IMR-90 (cell line): ENCODE measurements at regions not wholly inside any gene's neighbourhood (a gene's known extent, or its start where the extent isn't known, plus 50 kb on each side); places are given as distances from the start of the nearest gene placed in this dataset.
A peak's percentile ranks its signal among the peaks of the same experiment; 100 is the strongest.

Source experiments
- ATAC-seq: fragments of 200-7000 bp; cut with Tn5 transposase; 2 replicates; pipeline ENCODE4 v1.9.1; 2020; ENCODE audit warnings: low read depth, mild to moderate bottlenecking, moderate library complexity
- BruUV-seq: library from RNA; stranded (reverse); fragments of 400-500 nt; replicated peaks from 2 replicates; lab custom pipeline; 2021; lab: Mats Ljungman, UMichigan
- CTCF ChIA-PET: fragments of 300-600 bp; formaldehyde crosslinking; extraction: SDS; loops from one replicate; lab custom pipeline; 2021; ENCODE audit warnings: antibody characterized with exemption; lab: Yijun Ruan, JAX
- POLR2A ChIA-PET: fragments of 300-600 bp; sonication (Branson Sonifier 250); formaldehyde crosslinking; loops from one replicate; lab custom pipeline; 2022; ENCODE audit warnings: antibody characterized with exemption; ENCODE audit not compliant: unreplicated experiment; lab: Charles Lee
- DNase-seq: peaks from one replicate; pipeline ENCODE4 v3.0.0; 2013
- H2AFZ ChIP-seq: replicated peaks from 2 replicates; pipeline ENCODE3; 2013; ENCODE audit warnings: low read length, mild to moderate bottlenecking; ENCODE audit not compliant: poor library complexity
- H2AK5ac ChIP-seq: 2 replicates; pipeline ENCODE4 v1.6.1; 2013; ENCODE audit warnings: low read depth, low read length, inconsistent platforms
- H2AK9ac ChIP-seq: replicated peaks from 2 replicates; pipeline ENCODE3; 2013; ENCODE audit warnings: mild to moderate bottlenecking, low read depth, low read length, moderate library complexity; ENCODE audit not compliant: poor library complexity
- H2BK120ac ChIP-seq: 2 replicates; pipeline ENCODE4 v1.6.1; 2013; ENCODE audit warnings: low read depth, low read length, inconsistent platforms
- H2BK15ac ChIP-seq: 3 replicates; pipeline ENCODE4 v1.6.1; 2013; ENCODE audit warnings: low read depth, low read length, inconsistent platforms
- H2BK20ac ChIP-seq: 2 replicates; pipeline ENCODE4 v1.6.1; 2013; ENCODE audit warnings: low read depth, mild to moderate bottlenecking, inconsistent platforms, low read length, moderate library complexity
- H2BK5ac ChIP-seq: 2 replicates; pipeline ENCODE4 v1.6.1; 2013; ENCODE audit warnings: mild to moderate bottlenecking, low read depth, low read length, inconsistent platforms; ENCODE audit not compliant: poor library complexity, severe bottlenecking
- H3K14ac ChIP-seq: replicated peaks from 2 replicates; pipeline ENCODE4 v1.6.1; 2013; ENCODE audit warnings: low read depth, low read length, inconsistent platforms
- H3K18ac ChIP-seq: 2 replicates; pipeline ENCODE4 v1.6.1; 2013; ENCODE audit warnings: low read depth, low read length, control low read depth
- H3K23ac ChIP-seq: 2 replicates; pipeline ENCODE4 v1.6.1; 2013; ENCODE audit warnings: low read depth, low read length, inconsistent platforms
- H3K27ac ChIP-seq: 2 replicates; pipeline ENCODE4 v1.5.1; 2013; ENCODE audit warnings: mild to moderate bottlenecking, control low read depth, low read length; ENCODE audit not compliant: insufficient read depth
- H3K27me3 ChIP-seq: 2 replicates; pipeline ENCODE4 v1.6.1; 2013; ENCODE audit warnings: low read length; ENCODE audit not compliant: control insufficient read depth, insufficient read depth
- H3K36me3 ChIP-seq: 2 replicates; pipeline ENCODE4 v1.6.1; 2013; ENCODE audit warnings: low read length, mixed read lengths; ENCODE audit not compliant: control insufficient read depth, insufficient read depth
- H3K4ac ChIP-seq: 2 replicates; pipeline ENCODE4 v1.6.1; 2013; ENCODE audit warnings: low read depth, low read length, inconsistent platforms
- H3K4me1 ChIP-seq: 2 replicates; pipeline ENCODE4 v1.6.1; 2013; ENCODE audit warnings: low read length, mixed read lengths; ENCODE audit not compliant: control insufficient read depth, insufficient read depth
- H3K4me2 ChIP-seq: 2 replicates; pipeline ENCODE4 v1.6.1; 2013; ENCODE audit warnings: low read depth, mild to moderate bottlenecking, control low read depth, low read length, moderate library complexity
- H3K4me3 ChIP-seq: 2 replicates; pipeline ENCODE4 v1.5.1; 2013; ENCODE audit warnings: low read depth, mild to moderate bottlenecking, control low read depth, low read length, moderate library complexity; ENCODE audit not compliant: insufficient read depth
- H3K56ac ChIP-seq: 2 replicates; pipeline ENCODE4 v1.6.1; 2013; ENCODE audit warnings: low read length, inconsistent platforms; ENCODE audit not compliant: insufficient read depth; ENCODE audit errors: extremely low read depth
- H3K79me1 ChIP-seq, 2 experiments: 2 replicates each; pipeline ENCODE4 v1.6.1; 2013; ENCODE audit warnings: low read length in 2 of 2, inconsistent platforms in 1 of 2, low read depth in 1 of 2
- H3K9ac ChIP-seq: 2 replicates; pipeline ENCODE4 v1.6.1; 2013; ENCODE audit warnings: low read depth, low read length, control low read depth
- H3K9me1 ChIP-seq: 2 replicates; pipeline ENCODE4 v1.6.1; 2013; ENCODE audit warnings: low read length, inconsistent platforms; ENCODE audit not compliant: insufficient read depth
- H3K9me3 ChIP-seq: 2 replicates; pipeline ENCODE4 v1.6.1; 2013; ENCODE audit warnings: low read length; ENCODE audit not compliant: control insufficient read depth, insufficient read depth
- H4K20me1 ChIP-seq: 2 replicates; pipeline ENCODE4 v1.6.1; 2013; ENCODE audit warnings: low read length, inconsistent platforms; ENCODE audit not compliant: insufficient read depth
- H4K5ac ChIP-seq: 2 replicates; pipeline ENCODE4 v1.6.1; 2013; ENCODE audit warnings: mild to moderate bottlenecking, low read depth, low read length, control low read depth
- H4K8ac ChIP-seq, 2 experiments: 2 replicates each; pipeline ENCODE4 v1.6.1; 2013; ENCODE audit warnings: low read depth in 2 of 2, low read length in 2 of 2, control low read depth in 1 of 2, inconsistent platforms in 1 of 2
- H4K91ac ChIP-seq: 2 replicates; pipeline ENCODE4 v1.6.1; 2013; ENCODE audit warnings: low read depth, low read length, inconsistent platforms; ENCODE audit not compliant: insufficient read depth
- BHLHE40 ChIP-seq: fragments of 150-350 bp; IDR thresholded peaks from 2 replicates; pipeline ENCODE4 v1.6.1; 2016; ENCODE audit warnings: mild to moderate bottlenecking, low read depth, low read length
- CEBPB ChIP-seq: IDR thresholded peaks from 2 replicates; pipeline ENCODE4 v1.6.1; 2012; ENCODE audit warnings: low read depth, low read length, improper control_type of control experiment
- CHD1 ChIP-seq: IDR thresholded peaks from 2 replicates; pipeline ENCODE4 v1.6.1; 2012; ENCODE audit warnings: low read depth, low read length, improper control_type of control experiment
- CTCF ChIP-seq: conservative IDR thresholded peaks from 2 replicates; pipeline ENCODE4 v1.5.1; 2012; ENCODE audit warnings: mild to moderate bottlenecking, low read depth, low read length, improper control_type of control experiment
- MAFK ChIP-seq: IDR thresholded peaks from 2 replicates; pipeline ENCODE4 v1.6.1; 2012; ENCODE audit warnings: low read depth, low read length, improper control_type of control experiment
- POLR2A ChIP-seq: IDR thresholded peaks from 2 replicates; pipeline ENCODE4 v1.6.1; 2012; ENCODE audit warnings: mild to moderate bottlenecking, low read depth, low read length
- RAD21 ChIP-seq: IDR thresholded peaks from 2 replicates; pipeline ENCODE4 v1.6.1; 2012; ENCODE audit warnings: low read length, improper control_type of control experiment
- RCOR1 ChIP-seq: IDR thresholded peaks from 2 replicates; pipeline ENCODE4 v1.6.1; 2012; ENCODE audit warnings: mild to moderate bottlenecking, low read length, improper control_type of control experiment; ENCODE audit not compliant: insufficient replicate concordance
- SMC3 ChIP-seq: fragments of 150-350 bp; IDR thresholded peaks from 2 replicates; pipeline ENCODE4 v1.6.1; 2016; ENCODE audit warnings: low read depth, mild to moderate bottlenecking, antibody characterized with exemption, low read length, moderate library complexity
- WGBS, 2 experiments: methylation state at CpG; one replicate each; pipeline versions ENCODE4 v1.1.5 to v1.1.7; 2013; ENCODE audit warnings: missing lambda C conversion rate in 2 of 2; ENCODE audit not compliant: insufficient read length in 1 of 2; ENCODE audit errors: extremely low coverage in 2 of 2; 5-methylcytosine and 5-hydroxymethylcytosine counted together
- dilution Hi-C: fragments of 300-500 bp; cut with HindIII; formaldehyde crosslinking; loops from one replicate; pipeline ENCODE4 v1.14.3; 2018; ENCODE audit warnings: low sequenced_read_pairs; ENCODE audit not compliant: unreplicated experiment
- in situ Hi-C: fragments of 300-500 bp; cut with MboI; formaldehyde crosslinking; loops from 3 replicates; pipeline ENCODE4 v1.14.3; 2019; ENCODE audit warnings: low sequenced_read_pairs, inconsistent platforms, mixed read lengths
- intact Hi-C: fragments of 100-400 bp; cut with micrococcal nuclease; formaldehyde crosslinking; loops from 2 replicates; pipeline ENCODE4 v1.10.0; 2022
- TF ChIP-seq, protein P1 (sequence below): fragments of 150-350 bp; IDR thresholded peaks from 2 replicates; pipeline ENCODE4 v1.6.1; 2016; ENCODE audit warnings: low read depth, mild to moderate bottlenecking, low read length, moderate library complexity, borderline replicate concordance

DNA sequence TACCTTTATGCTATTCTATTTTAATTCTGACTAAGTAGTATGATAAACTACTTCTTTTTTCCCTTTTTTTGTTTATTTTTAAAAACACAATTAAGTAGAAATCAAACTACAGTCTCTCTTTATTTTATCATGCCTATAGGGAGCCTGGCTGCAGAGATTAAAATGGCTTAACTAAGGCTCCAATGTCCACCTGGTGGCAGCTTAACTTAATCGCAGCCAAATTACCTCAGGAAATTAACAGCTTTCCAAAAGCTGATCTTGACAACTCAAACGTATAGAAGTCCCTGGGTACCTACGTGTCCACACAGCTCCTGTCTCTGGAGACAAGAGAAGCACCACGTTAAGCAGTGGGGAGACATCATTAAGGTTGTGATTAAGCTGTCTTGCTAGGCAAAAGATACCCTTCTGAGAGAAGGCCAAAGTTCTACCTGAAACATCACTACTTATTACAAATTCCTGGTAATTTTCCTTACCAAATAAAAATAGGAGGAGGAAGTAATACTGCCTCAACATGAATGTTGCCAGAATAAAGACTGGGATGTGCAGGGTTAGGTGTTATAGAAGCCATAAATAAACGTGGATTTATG is 63.2 kb upstream of the SNX19 start:
- H3K4me1 ChIP-seq = no peaks in the 10 kb centered on the region
- in situ Hi-C loops (loop anchor here (5.0 kb wide), 1 partner anchor 57 kb away; no protein-coding TSS in a partner anchor), intact Hi-C loops (loop anchor here (1.0 kb wide), 1 partner anchor 56 kb away; no protein-coding TSS in a partner anchor), dilution Hi-C loops (no loop called here)
- no peaks in the 10 kb centered on the region; the same call in none of the 2 replicates for H3K27me3 ChIP-seq
- no peak overlapping the region; the same call in 1 of the 2 replicates for H2AK5ac ChIP-seq
- WGBS, 2 experiments = 43% methylated on average over 1 of the region's 5 CpGs; no CpG with 5 or more reads in 1 of the 2 experiments
- peak overlapping the region; percentile 54; the same call in 1 of the 2 replicates for H2BK20ac ChIP-seq
- no peak overlapping the region for H3K23ac ChIP-seq
- no peaks in the 10 kb centered on the region for H3K79me1 ChIP-seq
- H3K4me3 ChIP-seq = no peak overlapping the region
- H3K9ac ChIP-seq = no peak overlapping the region
- no peak overlapping the region for H3K14ac ChIP-seq
- CTCF ChIA-PET = interaction anchor here (0.5 to 1.4 kb wide), 2 partner anchors 22 to 56 kb away, joined by 4 to 7 read pairs; no protein-coding TSS in a partner anchor
- peak overlapping the region; percentile 83 for H2BK120ac ChIP-seq
- no peak overlapping the region for H3K56ac ChIP-seq
- peak overlapping the region; percentile 67; the same call in 1 of the 3 replicates for H2BK15ac ChIP-seq
- BruUV-seq = no TSS peak
- no peaks in the 10 kb centered on the region for H4K20me1 ChIP-seq
- H3K4ac ChIP-seq = peak overlapping the region; percentile 73; the same call in 1 of the 2 replicates
- DNase-seq (peak; percentile 61), ATAC-seq (peak; percentile 89)
- peak overlapping the region in 1 of 2 experiments; percentile 91; a peak in 1 of 4 replicates for H4K8ac ChIP-seq
- H3K36me3 ChIP-seq = no peaks in the 10 kb centered on the region
- H3K27ac ChIP-seq = no peak overlapping the region
- no peak overlapping the region for H3K4me2 ChIP-seq
- H3K18ac ChIP-seq = no peak overlapping the region
- H3K9me3 ChIP-seq = peaks cover 10% of the 10 kb centered on the region
- H2BK5ac ChIP-seq = no peak overlapping the region
- TF ChIP-seq POLR2A = no peak
- peak; percentile 72 for TF ChIP-seq SMC3
- TF ChIP-seq CEBPB = no peak
- TF ChIP-seq MAFK = no peak
- TF ChIP-seq, protein P1, sequence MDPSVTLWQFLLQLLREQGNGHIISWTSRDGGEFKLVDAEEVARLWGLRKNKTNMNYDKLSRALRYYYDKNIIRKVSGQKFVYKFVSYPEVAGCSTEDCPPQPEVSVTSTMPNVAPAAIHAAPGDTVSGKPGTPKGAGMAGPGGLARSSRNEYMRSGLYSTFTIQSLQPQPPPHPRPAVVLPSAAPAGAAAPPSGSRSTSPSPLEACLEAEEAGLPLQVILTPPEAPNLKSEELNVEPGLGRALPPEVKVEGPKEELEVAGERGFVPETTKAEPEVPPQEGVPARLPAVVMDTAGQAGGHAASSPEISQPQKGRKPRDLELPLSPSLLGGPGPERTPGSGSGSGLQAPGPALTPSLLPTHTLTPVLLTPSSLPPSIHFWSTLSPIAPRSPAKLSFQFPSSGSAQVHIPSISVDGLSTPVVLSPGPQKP = no peak
- peak; percentile 66 for TF ChIP-seq CTCF
- TF ChIP-seq BHLHE40 = no peak
- no peak for TF ChIP-seq CHD1
- no peak for TF ChIP-seq RCOR1
- peak; percentile 64 for TF ChIP-seq RAD21
- no peaks in the 10 kb centered on the region; the same call in 1 of the 2 replicates for H3K9me1 ChIP-seq
- POLR2A ChIA-PET = no interaction called here
- H2AK9ac ChIP-seq = no peak overlapping the region
- H4K91ac ChIP-seq = no peak overlapping the region
- H2AFZ ChIP-seq = no peak overlapping the region
- H4K5ac ChIP-seq = no peak overlapping the region
